ENCODE measurements at regions not wholly inside any gene's neighbourhood (a gene's known extent, or its start where the extent isn't known, plus 50 kb on each side); places are given as distances from the start of the nearest gene placed in this dataset.

DNA sequence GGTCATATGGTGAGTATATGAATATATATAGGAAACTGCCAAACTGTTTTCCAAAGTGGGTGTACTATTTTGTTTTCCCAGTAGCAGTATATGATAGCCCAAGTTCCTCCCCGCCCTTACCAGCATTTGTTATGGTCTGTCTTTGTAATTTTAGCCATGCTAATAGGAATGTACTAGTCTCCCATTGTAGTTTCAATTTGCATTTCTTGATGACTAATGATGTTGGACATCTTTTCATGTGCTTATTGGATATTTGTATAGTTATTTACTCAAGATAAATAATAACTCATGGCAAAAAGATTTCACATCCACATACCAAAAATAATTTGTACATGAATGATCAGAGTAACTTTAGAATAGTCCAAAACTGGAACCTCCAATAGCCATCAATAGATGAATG lies 75.3 kb upstream of the SERP2 start:
- TF ChIP-seq, protein P1, sequence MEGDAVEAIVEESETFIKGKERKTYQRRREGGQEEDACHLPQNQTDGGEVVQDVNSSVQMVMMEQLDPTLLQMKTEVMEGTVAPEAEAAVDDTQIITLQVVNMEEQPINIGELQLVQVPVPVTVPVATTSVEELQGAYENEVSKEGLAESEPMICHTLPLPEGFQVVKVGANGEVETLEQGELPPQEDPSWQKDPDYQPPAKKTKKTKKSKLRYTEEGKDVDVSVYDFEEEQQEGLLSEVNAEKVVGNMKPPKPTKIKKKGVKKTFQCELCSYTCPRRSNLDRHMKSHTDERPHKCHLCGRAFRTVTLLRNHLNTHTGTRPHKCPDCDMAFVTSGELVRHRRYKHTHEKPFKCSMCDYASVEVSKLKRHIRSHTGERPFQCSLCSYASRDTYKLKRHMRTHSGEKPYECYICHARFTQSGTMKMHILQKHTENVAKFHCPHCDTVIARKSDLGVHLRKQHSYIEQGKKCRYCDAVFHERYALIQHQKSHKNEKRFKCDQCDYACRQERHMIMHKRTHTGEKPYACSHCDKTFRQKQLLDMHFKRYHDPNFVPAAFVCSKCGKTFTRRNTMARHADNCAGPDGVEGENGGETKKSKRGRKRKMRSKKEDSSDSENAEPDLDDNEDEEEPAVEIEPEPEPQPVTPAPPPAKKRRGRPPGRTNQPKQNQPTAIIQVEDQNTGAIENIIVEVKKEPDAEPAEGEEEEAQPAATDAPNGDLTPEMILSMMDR (conservative IDR thresholded peaks at IDR 0.05 in 1 of 2, IDR thresholded peaks at IDR 0.05 in 1 of 2; ENCODE audit: low read depth in 1 of 2, low read length in 2 of 2): no peak
- no peak for TF ChIP-seq EZH2 (IDR thresholded peaks at IDR 0.05; ENCODE audit: low read length, missing control alignments)
- Histone ChIP-seq H3K4me1 (ENCODE audit: control insufficient read depth, extremely low read depth, insufficient read depth, low read length) (peaks cover 14% of the 10 kb centered on the region), H3K27me3 (ENCODE audit: control insufficient read depth, insufficient read depth, low read length) (no peaks in the 10 kb centered on the region), H3K4me2 (ENCODE audit: extremely low read depth, insufficient read depth, low read length) (no peak overlapping the region), H3K4me3 (replicated peaks in 1 of 4; ENCODE audit: control extremely low read depth in 1 of 4, insufficient read depth in 1 of 4, low read depth in 3 of 4, low read length in 4 of 4) (no peak overlapping the region), H4K20me1 (ENCODE audit: control insufficient read depth, extremely low read depth, insufficient read depth, low read length) (no peaks in the 10 kb centered on the region), H3K9me3 (ENCODE audit: control insufficient read depth, insufficient read depth, low read depth, low read length) (no peaks in the 10 kb centered on the region), H3K9ac (ENCODE audit: insufficient read depth, low read length) (no peak overlapping the region), H3K36me3 (ENCODE audit: control insufficient read depth, insufficient read depth, low read length) (no peaks in the 10 kb centered on the region), H2AFZ (ENCODE audit: low read length) (no peak overlapping the region), H3K79me2 (ENCODE audit: control insufficient read depth, insufficient read depth, low read length) (no peaks in the 10 kb centered on the region), H3K27ac (ENCODE audit: insufficient read depth, low read length) (no peak overlapping the region)
- DNase-seq (ENCODE audit: low read depth in 2 of 2): peak in 1 of 2 donors; percentile 58

DNA sequence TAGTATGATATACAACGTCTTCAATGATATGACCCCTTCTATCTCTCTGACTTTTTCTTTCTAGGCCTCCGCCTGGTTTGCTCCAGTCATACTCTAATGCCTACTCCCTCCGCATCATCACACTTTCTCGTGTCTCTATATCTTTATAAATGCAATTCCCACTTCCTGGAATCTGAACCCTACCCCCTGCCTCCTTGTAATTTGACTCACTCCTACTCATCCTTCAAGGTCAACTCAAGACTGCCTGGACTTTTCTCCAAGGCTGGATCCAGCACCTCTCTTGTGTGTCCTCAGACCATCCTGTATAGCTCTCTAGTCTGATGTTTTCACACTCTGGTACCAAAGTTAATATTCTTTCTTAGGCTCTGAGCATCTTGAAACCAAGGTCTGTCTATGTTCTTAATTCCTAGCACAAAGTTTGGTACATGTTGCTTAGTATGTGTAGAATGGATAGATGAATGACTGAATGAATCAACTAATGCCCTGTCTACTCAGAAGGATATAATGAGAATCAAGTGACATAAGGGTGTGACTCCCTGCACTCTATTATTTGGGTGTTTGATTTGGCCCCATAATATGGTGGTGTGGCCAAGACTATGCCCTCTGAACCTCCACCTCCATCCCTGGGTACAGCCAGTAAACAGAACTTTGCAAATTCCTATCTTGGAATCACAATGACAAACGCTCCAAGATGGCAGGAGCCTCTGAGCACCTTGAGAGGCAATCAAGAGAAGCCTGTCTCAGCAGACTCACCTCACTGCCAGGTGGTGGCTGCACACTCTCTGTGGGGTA lies 74.3 kb upstream of the SERP2 start:
- no peak overlapping the region for H3K4me2 ChIP-seq (ENCODE audit: extremely low read depth, insufficient read depth, low read length)
- no peaks in the 10 kb centered on the region for H3K9me3 ChIP-seq (ENCODE audit: control insufficient read depth, insufficient read depth, low read depth, low read length)
- no peak overlapping the region for H3K4me3 ChIP-seq (replicated peaks in 1 of 4; ENCODE audit: control extremely low read depth in 1 of 4, insufficient read depth in 1 of 4, low read depth in 3 of 4, low read length in 4 of 4)
- no peaks in the 10 kb centered on the region for H4K20me1 ChIP-seq (ENCODE audit: control insufficient read depth, extremely low read depth, insufficient read depth, low read length)
- no peak for TF ChIP-seq EZH2 (IDR thresholded peaks at IDR 0.05; ENCODE audit: low read length, missing control alignments)
- TF ChIP-seq, protein P1 (conservative IDR thresholded peaks at IDR 0.05 in 1 of 2, IDR thresholded peaks at IDR 0.05 in 1 of 2; ENCODE audit: low read depth in 1 of 2, low read length in 2 of 2): no peak
- H3K36me3 ChIP-seq (ENCODE audit: control insufficient read depth, insufficient read depth, low read length): no peaks in the 10 kb centered on the region
- H3K79me2 ChIP-seq (ENCODE audit: control insufficient read depth, insufficient read depth, low read length): no peaks in the 10 kb centered on the region
- no peak overlapping the region for H3K27ac ChIP-seq (ENCODE audit: insufficient read depth, low read length)
- no peak overlapping the region for H3K9ac ChIP-seq (ENCODE audit: insufficient read depth, low read length)
- peak in 1 of 2 donors; percentile 62 for DNase-seq (ENCODE audit: low read depth in 2 of 2)
- H3K27me3 ChIP-seq (ENCODE audit: control insufficient read depth, insufficient read depth, low read length): no peaks in the 10 kb centered on the region
- H3K4me1 ChIP-seq (ENCODE audit: control insufficient read depth, extremely low read depth, insufficient read depth, low read length): peaks cover 18% of the 10 kb centered on the region
- no peak overlapping the region for H2AFZ ChIP-seq (ENCODE audit: low read length)

DNA sequence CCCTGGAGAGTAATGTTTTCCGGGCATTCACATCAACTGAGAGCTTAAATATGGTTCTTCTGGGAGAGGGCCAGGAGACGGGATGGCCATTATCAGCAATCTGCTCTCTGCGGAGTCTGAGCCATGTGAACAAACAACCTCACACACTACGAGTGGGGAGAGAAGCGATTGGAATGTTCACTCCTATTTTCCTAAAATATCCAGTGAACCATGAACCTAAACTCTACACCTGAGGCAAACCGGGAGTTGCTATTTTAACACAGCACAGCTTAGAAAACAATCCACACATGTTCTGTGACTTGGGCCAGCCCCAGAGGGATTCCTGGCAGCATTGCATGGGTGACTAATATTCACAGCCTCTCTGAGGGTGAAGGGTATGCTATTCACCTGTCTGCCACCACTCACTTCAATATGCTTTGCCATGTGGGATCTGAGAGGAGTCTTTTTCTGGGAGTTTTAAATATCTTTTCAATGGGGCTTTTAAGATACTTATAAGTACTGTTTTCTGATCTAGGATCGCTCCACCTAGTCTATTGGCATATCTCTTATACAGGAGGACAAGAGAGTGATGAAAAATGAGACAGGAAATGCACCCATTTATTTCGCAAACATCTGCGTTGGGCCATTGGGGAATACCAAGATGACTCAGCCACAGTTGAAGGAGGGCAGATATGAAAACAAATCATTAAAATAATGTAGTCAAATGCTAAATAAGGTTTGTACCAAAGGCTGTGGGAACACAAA lies 72.6 kb upstream of the SERP2 start:
- no peaks in the 10 kb centered on the region for H3K79me2 ChIP-seq (ENCODE audit: control insufficient read depth, insufficient read depth, low read length)
- no peaks in the 10 kb centered on the region for H3K27me3 ChIP-seq (ENCODE audit: control insufficient read depth, insufficient read depth, low read length)
- H2AFZ ChIP-seq (ENCODE audit: low read length): no peak overlapping the region
- peaks cover 26% of the 10 kb centered on the region for H3K4me1 ChIP-seq (ENCODE audit: control insufficient read depth, extremely low read depth, insufficient read depth, low read length)
- H3K9me3 ChIP-seq (ENCODE audit: control insufficient read depth, insufficient read depth, low read depth, low read length): no peaks in the 10 kb centered on the region
- TF ChIP-seq, protein P1 (conservative IDR thresholded peaks at IDR 0.05 in 1 of 2, IDR thresholded peaks at IDR 0.05 in 1 of 2; ENCODE audit: low read depth in 1 of 2, low read length in 2 of 2): no peak
- TF ChIP-seq EZH2 (IDR thresholded peaks at IDR 0.05; ENCODE audit: low read length, missing control alignments): no peak
- H3K27ac ChIP-seq (ENCODE audit: insufficient read depth, low read length): peak overlapping the region; percentile 5
- no peak overlapping the region for H3K4me3 ChIP-seq (replicated peaks in 1 of 4; ENCODE audit: control extremely low read depth in 1 of 4, insufficient read depth in 1 of 4, low read depth in 3 of 4, low read length in 4 of 4)
- H3K36me3 ChIP-seq (ENCODE audit: control insufficient read depth, insufficient read depth, low read length): no peaks in the 10 kb centered on the region
- peak; percentile 76 to 94 for DNase-seq (ENCODE audit: low read depth in 2 of 2)
- H3K9ac ChIP-seq (ENCODE audit: insufficient read depth, low read length): no peak overlapping the region
- peak overlapping the region; percentile 49 for H3K4me2 ChIP-seq (ENCODE audit: extremely low read depth, insufficient read depth, low read length)
- H4K20me1 ChIP-seq (ENCODE audit: control insufficient read depth, extremely low read depth, insufficient read depth, low read length): no peaks in the 10 kb centered on the region

All from fibroblast of lung (primary cell).